GM19025 (cell line): ENCODE measurements at regions not wholly inside any gene's neighbourhood (a gene's known extent, or its start where the extent isn't known, plus 50 kb on each side); places are given as distances from the start of the nearest gene placed in this dataset.
"Not testable (repeated sequence)": the region's sequence is repeated elsewhere in the genome, so short reads cannot be mapped to it uniquely, and the experiment has no call there.

Experiments used
- ATAC-seq: cut with Tn5 transposase; IDR thresholded peaks from one replicate; pipeline ENCODE4 v1.9.1; 2021; ENCODE audit warnings: mild to moderate bottlenecking, low read depth, moderate library complexity; ENCODE audit not compliant: unreplicated experiment

DNA sequence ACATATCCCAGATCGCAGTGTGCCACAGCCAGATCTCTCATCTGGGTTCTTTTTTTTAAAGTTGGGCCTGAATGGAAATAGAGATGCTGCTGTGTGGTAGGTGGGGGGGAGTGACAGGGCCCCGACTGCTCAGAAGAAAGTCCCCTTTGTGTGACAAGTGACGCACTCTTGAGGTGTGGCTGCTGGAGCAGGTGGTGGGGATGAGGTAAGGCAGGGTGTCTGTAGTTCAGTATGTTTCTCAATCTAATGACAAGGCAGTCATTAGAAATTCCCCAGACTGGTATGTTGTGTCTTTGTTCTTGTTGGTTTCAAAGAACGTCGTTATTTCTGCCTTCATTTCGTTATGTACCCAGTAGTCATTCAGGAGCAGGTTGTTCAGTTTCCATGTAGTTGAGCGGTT lies 128.8 kb upstream of the TACR1 start:
- no peak for ATAC-seq

- no peak for ATAC-seq
Measured at GRCh38 chr2:75327334-75327733, 128.0 kb upstream of the TACR1 start.

DNA sequence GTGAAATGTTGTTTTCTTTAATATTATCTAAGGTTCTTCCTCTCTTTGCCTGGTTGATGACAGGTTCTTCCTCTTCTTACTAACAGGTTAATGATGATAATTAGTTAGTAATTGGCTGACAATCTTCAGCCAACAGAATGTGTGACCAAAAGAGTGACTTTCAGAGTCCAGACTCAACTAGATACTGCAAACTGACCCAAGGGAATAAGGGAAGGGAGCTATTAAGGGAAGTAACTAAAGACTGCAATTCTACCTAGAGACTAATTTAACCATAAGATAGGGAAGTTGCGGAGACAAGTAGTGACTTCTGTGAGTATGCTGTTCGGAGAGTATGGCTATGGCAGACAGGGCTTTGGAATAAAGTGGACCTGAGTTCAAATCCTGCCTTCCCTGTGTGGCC lies 127.3 kb upstream of the TACR1 start:
- ATAC-seq: no peak

- no peak for ATAC-seq
Measured at GRCh38 chr2:75325594-75325993, 126.3 kb upstream of the TACR1 start.

- ATAC-seq: no peak
Measured at GRCh38 chr2:75324861-75325284, 125.6 kb upstream of the TACR1 start.

DNA sequence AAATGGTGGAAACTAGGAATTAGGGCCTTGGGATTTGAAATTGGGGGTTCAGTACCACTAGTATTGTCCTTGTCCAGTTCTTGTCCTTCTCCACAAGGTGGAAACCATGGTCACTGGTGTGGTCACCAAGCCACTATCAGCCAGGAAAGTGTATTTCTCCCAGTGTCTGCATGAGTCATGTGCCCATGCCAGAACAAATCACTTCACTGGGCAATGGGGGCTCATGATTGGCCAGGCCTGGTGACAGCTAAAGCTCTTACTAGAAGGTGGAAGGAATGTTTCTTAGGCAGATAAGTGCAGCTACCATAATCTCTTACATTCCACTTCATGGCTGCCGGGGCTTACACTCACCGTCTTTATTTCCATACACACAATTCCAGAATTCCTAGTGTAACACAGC lies 124.8 kb upstream of the TACR1 start:
- ATAC-seq: no peak

DNA sequence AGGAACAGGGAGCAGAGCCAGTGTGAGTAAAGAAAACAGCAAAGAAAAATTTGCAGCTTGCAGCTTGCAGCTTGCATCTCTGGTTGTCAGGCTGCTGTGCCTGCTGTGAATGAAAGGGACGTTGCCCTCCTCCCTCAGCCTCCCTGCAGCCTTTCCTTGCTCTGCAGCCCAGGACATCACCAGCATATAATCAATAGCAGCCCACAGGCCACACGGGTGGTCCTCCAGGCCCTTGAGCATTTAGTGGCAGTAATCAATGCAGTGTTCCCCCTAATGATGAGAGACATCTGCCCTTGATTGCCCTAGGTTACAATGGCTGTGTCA lies 122.2 kb upstream of the TACR1 start:
- no peak for ATAC-seq

DNA sequence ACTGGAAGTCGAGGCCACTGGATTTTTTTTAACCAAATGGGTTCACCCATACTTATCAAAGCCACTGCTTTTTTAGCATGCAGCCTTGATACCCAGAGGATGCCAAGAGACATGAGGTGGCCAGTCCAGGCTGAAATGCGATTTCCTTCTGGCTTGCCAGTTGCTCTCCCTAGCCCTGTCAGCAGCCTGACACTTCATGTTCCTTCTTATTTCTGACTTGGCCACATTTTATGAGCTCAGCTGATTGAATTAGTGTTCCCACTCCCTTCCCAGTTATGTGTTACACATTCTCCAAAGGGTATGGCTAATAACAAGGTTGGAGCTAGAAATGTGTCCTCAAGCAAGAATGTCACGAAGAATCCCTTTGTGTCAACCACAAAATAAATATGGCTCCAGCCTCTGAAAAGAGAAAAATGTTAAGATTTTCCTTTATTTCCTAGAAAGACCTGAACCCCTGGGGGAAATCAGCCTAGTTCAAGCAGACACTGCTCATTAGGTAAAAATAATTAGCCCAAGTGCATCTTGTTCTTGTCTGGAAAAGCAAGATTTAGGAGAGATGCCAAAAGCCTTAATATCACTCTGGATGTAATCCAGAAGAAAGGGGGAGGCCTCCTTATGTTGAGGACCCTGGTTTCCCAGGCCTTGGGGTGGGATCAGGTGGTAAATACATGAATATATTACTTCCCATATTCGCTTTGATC lies 121.7 kb upstream of the TACR1 start:
- ATAC-seq: no peak

DNA sequence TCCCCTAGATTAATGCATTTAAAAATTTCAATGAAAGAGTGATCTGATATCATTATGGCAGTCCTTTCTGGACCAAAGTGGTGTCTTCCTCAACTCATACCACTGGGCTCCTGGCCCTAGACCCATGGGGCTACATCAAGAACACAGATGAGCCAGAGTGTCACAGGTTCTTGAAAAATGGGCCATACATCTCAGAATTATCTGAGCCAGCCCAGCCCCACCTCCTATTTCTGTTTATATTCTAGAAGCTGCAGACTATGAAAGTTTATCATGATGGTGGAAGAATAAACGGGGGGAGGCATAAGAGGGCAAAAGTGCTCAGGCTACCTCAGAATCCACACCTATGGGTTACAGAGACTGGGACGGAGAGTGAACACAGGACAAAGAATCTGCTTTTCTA lies 120.6 kb upstream of the TACR1 start:
- no peak for ATAC-seq

DNA sequence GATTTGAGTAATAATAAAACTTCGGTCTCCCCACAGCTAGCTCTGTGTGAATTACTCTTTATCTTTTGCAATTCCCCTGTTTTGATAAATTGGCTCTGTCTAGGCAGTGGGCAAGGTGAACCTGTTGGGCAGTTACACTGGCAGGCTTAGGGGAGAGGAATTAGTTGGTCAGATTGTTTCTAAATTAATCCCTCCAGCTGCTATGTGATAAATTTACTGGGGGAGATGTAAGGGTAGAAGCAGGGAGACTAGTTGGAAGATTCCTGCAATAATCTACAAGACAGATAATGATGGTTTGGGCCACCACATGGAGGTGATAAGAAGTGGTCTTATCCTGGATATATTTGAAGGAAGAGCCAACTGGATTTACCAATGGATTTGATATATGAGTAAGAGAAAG lies 118.5 kb upstream of the TACR1 start:
- no peak for ATAC-seq

DNA sequence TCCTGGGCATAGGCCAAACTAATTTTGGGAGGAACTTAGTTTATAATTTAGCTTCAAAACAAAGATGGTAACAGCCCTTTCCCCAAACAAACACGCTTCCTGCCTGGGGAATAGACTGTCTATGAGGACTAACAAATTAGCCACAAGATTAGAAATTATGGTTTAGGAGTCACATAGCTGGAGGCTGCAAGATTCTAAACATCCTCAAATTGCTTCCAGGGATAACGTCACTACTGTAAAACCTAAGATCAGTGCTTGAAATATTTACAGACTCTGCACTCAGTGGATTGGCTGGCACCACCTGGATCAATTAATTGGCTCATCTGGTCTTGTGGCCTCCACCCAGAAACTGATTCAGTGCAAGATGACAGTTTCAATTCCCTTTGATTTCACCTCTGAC lies 118.0 kb upstream of the TACR1 start:
- ATAC-seq: no peak

- no peak for ATAC-seq
Measured at GRCh38 chr2:75315436-75315835, 116.1 kb upstream of the TACR1 start.

DNA sequence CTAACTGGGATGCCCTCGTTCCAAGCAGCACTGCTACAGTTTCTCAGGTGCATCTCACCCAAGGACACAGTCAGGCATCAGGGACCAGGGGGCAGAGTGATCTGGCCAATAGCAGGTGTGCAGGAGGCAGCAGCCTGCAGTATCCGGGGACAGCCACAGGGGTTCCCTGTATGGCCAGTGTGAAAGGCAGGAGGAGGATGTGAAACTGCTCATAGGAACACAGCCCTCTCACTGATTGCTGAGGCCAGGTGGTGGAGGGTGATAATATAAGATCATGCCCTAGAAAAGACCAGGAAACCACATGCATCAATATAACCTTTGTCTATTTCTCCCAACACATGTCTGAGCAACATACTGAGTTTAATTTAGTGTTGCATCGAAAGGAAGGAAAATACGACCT lies 112.7 kb upstream of the TACR1 start:
- peak; percentile 100 for ATAC-seq

DNA sequence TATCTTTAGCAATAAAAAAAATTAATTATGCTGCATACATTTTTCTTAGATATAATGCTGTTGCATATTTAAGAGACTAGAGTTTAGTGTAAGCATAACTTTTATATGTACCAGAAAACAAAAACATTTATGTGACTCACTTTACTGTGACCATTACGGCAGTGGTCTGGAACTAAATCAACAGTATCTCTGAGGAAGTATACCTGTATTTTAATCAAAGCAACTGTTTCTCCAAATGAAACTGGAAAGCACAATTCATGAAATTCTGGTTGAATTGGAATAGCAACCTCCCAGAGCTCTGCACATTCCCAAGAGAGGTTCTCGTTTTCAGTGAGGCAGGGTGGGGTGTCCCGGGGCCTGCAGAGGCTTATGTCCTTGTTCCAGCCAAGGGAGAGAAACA lies 112.2 kb upstream of the TACR1 start:
- ATAC-seq: no peak

GRCh38 chr2:75310876-75311275 lies 111.6 kb upstream of the TACR1 start:
- ATAC-seq: no peak

DNA sequence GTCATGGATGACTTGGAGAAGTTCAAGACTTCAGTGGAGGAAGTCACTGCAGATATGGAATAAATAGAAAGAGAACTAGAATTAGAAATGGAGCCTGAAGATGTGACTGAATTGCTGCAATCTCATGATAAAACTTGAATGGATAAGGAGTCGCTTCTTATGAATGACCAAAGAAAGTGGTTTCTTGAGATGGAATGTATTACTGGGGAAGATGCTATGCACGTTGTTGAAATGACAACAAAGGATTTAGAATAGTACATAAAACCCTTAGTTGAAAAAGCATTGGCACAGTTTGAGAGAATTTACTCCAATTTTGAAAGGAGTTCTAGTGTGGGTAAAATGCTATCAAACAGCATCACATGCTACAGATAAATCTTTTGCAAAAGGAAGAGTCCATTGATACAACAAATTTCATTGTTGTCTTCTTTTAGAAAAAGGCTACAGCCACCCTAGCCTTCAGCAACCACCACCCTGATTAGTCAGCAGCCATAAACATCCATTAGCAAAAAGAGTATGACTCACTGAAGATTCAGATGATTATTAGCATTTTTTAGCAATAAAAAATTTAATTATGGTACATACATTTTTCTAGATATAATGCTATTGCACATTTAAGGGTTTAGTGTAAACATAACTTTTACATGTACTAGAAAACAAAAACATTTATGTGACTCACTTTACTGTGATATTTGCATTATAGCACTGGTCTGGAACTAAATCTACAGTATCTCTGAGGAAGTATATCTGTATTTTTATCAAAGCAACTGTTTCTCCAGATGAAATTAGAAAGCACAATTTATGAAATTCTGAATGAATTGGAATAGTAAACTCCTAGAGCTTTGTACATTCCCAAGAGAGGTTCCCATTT lies 110.5 kb upstream of the TACR1 start:
- ATAC-seq: no peak

GRCh38 chr2:75303227-75303626 lies 103.9 kb upstream of the TACR1 start:
- no peak for ATAC-seq

DNA sequence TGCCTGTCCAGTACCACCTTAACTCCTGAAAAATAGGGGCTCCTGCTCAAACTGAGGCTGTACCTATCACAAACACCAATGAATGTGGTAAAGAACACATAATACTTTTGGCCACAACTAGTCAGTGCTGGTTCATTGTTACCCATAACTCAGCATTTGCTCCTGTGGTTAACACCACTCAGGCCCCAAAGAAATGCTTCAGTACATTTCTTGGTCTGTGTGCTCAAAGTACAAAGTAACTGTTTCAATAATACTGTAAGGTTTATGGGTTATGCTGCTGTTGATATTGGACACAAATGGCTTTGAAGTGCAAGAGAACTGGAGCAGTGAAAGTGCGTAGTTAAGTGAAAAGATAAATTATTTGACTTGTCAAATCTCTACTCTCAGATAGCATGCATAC lies 95.0 kb upstream of the TACR1 start:
- no peak for ATAC-seq

GRCh38 chr2:75292826-75293225 lies 93.5 kb upstream of the TACR1 start:
- ATAC-seq: no peak

GRCh38 chr2:75290600-75291150 lies 91.4 kb upstream of the TACR1 start:
- no peak for ATAC-seq

GRCh38 chr2:75289771-75290170 lies 90.5 kb upstream of the TACR1 start:
- ATAC-seq: no peak

DNA sequence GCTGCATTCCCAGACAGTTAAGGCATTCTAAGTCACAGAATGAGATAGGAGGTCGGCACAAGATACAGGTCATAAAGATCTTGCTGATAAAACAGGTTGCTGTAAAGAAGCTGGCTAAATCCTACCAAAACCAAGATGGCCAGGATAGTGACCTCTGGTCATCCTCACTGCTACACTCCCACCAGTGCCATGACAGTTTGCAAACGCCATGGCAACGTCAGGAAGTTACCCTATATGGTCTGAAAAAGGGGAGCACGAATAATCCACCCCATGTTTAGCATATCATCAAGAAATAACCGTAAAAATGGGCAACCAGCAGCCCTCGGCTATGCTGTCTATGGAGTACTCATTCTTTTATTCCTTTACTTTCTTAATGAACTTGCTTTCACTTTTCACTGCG lies 89.9 kb upstream of the TACR1 start:
- not testable (repeated sequence) for ATAC-seq
